ENCODE measurements at regions not wholly inside any gene's neighbourhood (a gene's known extent, or its start where the extent isn't known, plus 50 kb on each side); places are given as distances from the start of the nearest gene placed in this dataset.

GRCh38 chr12:46457958-46458357 lies 85.4 kb upstream of the SLC38A2 start:
- peaks cover 48% of the 10 kb centered on the region for H3K4me1 ChIP-seq (ENCODE audit: insufficient read depth, poor library complexity, severe bottlenecking)
- TF ChIP-seq CTCF (IDR thresholded peaks at IDR 0.05; ENCODE audit: poor library complexity, severe bottlenecking) = no peak
- no peaks in the 10 kb centered on the region for H3K36me3 ChIP-seq (ENCODE audit: low read depth)
- no peak overlapping the region for H3K4me3 ChIP-seq (ENCODE audit: severe bottlenecking)
- ATAC-seq (ENCODE audit: low read depth) = no peak
- H3K9me3 ChIP-seq (ENCODE audit: severe bottlenecking) = no peaks in the 10 kb centered on the region
- no peaks in the 10 kb centered on the region for H3K27me3 ChIP-seq (ENCODE audit: insufficient read depth, poor library complexity, severe bottlenecking)
- DNase-seq (ENCODE audit: low spot score) = no peak
- H3K27ac ChIP-seq (ENCODE audit: poor library complexity, severe bottlenecking) = peak overlapping the region; percentile 99

GRCh38 chr12:46456356-46457334 lies 84.1 kb upstream of the SLC38A2 start:
- DNase-seq (ENCODE audit: low spot score) = no peak
- H3K27ac ChIP-seq (ENCODE audit: poor library complexity, severe bottlenecking) = peak overlapping the region; percentile 99

GRCh38 chr12:46455648-46456352 lies 83.2 kb upstream of the SLC38A2 start:
- TF ChIP-seq CTCF (IDR thresholded peaks at IDR 0.05; ENCODE audit: poor library complexity, severe bottlenecking) = no peak
- ATAC-seq (ENCODE audit: low read depth) = peak; percentile 76
- peak; percentile 55 for DNase-seq (ENCODE audit: low spot score)
- Histone ChIP-seq H3K4me1 (ENCODE audit: insufficient read depth, poor library complexity, severe bottlenecking) (peaks cover 52% of the 10 kb centered on the region), H3K4me3 (ENCODE audit: severe bottlenecking) (no peak overlapping the region), H3K36me3 (ENCODE audit: low read depth) (no peaks in the 10 kb centered on the region), H3K9me3 (ENCODE audit: severe bottlenecking) (no peaks in the 10 kb centered on the region), H3K27ac (ENCODE audit: poor library complexity, severe bottlenecking) (peak overlapping the region; percentile 99), H3K27me3 (ENCODE audit: insufficient read depth, poor library complexity, severe bottlenecking) (no peaks in the 10 kb centered on the region)

More at GRCh38 chr12:46456356-46457334, 84.1 kb upstream of the SLC38A2 start:
- Histone ChIP-seq H3K36me3 (ENCODE audit: low read depth) (no peaks in the 10 kb centered on the region), H3K4me1 (ENCODE audit: insufficient read depth, poor library complexity, severe bottlenecking) (peaks cover 48% of the 10 kb centered on the region), H3K4me3 (ENCODE audit: severe bottlenecking) (no peak overlapping the region), H3K9me3 (ENCODE audit: severe bottlenecking) (no peaks in the 10 kb centered on the region), H3K27me3 (ENCODE audit: insufficient read depth, poor library complexity, severe bottlenecking) (no peaks in the 10 kb centered on the region)
- ATAC-seq (ENCODE audit: low read depth) = no peak
- TF ChIP-seq CTCF (IDR thresholded peaks at IDR 0.05; ENCODE audit: poor library complexity, severe bottlenecking) = no peak

- ATAC-seq (ENCODE audit: low read depth) (no peak), DNase-seq (ENCODE audit: low spot score) (no peak)
- no peaks in the 10 kb centered on the region for H3K27me3 ChIP-seq (ENCODE audit: insufficient read depth, poor library complexity, severe bottlenecking)
- H3K4me3 ChIP-seq (ENCODE audit: severe bottlenecking) = no peak overlapping the region
- H3K36me3 ChIP-seq (ENCODE audit: low read depth) = no peaks in the 10 kb centered on the region
- no peaks in the 10 kb centered on the region for H3K9me3 ChIP-seq (ENCODE audit: severe bottlenecking)
- peaks cover 60% of the 10 kb centered on the region for H3K4me1 ChIP-seq (ENCODE audit: insufficient read depth, poor library complexity, severe bottlenecking)
- no peak for TF ChIP-seq CTCF (IDR thresholded peaks at IDR 0.05; ENCODE audit: poor library complexity, severe bottlenecking)
- peak overlapping the region; percentile 99 for H3K27ac ChIP-seq (ENCODE audit: poor library complexity, severe bottlenecking)
These were observed 82.4 kb upstream of the SLC38A2 start for GRCh38 chr12:46454981-46455380.

All from RWPE2 (cell line).